Fibroblast of lung (primary cell): ENCODE measurements at regions not wholly inside any gene's neighbourhood (a gene's known extent, or its start where the extent isn't known, plus 50 kb on each side); places are given as distances from the start of the nearest gene placed in this dataset.

Source experiments
- EZH2 ChIP-seq: IDR thresholded peaks from 2 replicates; pipeline ENCODE4 v1.5.1; 2012; ENCODE audit warnings: low read length, control low read depth, mild to moderate bottlenecking; ENCODE audit errors: missing control alignments
- TF ChIP-seq, protein P1 (sequence below), 2 donors: IDR thresholded peaks in 1 of 2; conservative IDR thresholded peaks in 1 of 2; 1 replicate in 1 of 2; 2 replicates in 1 of 2; pipeline ENCODE4 v1.5.1; 2011 to 2012; ENCODE audit warnings: low read length in 2 of 2, control low read depth in 1 of 2, inconsistent platforms in 1 of 2, low read depth in 1 of 2, mild to moderate bottlenecking in 1 of 2

DNA sequence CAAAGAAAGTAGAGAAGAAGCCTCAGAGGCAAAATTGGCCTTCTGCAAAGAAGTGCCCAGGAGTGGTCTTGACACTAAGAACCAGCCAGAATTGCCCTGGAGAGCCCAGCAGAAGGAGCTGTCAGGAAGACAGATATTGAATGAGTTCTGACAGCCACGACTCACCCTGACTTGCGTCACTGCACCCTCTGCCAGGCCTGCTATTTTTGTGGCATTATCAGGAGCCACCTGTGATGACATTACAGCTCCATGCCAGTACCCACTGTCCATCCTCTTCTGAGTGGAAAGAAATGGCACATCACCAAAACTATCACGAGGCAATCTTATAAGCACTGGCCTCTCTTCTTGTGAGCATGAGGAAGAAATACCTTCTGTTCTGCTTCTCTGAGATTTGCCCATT is 67.7 kb downstream of the SMIM20 start:
- TF ChIP-seq, protein P1, sequence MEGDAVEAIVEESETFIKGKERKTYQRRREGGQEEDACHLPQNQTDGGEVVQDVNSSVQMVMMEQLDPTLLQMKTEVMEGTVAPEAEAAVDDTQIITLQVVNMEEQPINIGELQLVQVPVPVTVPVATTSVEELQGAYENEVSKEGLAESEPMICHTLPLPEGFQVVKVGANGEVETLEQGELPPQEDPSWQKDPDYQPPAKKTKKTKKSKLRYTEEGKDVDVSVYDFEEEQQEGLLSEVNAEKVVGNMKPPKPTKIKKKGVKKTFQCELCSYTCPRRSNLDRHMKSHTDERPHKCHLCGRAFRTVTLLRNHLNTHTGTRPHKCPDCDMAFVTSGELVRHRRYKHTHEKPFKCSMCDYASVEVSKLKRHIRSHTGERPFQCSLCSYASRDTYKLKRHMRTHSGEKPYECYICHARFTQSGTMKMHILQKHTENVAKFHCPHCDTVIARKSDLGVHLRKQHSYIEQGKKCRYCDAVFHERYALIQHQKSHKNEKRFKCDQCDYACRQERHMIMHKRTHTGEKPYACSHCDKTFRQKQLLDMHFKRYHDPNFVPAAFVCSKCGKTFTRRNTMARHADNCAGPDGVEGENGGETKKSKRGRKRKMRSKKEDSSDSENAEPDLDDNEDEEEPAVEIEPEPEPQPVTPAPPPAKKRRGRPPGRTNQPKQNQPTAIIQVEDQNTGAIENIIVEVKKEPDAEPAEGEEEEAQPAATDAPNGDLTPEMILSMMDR (conservative IDR thresholded peaks at IDR 0.05 in 1 of 2, IDR thresholded peaks at IDR 0.05 in 1 of 2; ENCODE audit: low read depth in 1 of 2, low read length in 2 of 2): no peak
- no peak for TF ChIP-seq EZH2
